Transverse colon (tissue), 3 donors: ENCODE measurements at regions not wholly inside any gene's neighbourhood (a gene's known extent, or its start where the extent isn't known, plus 50 kb on each side); places are given as distances from the start of the nearest gene placed in this dataset.

Experiments
- CTCF ChIP-seq, 5 experiments: fragments of 200-600 bp in 3 of 5; fragments of 450-650 bp in 2 of 5; sonication (generic) in 3 of 5; IDR thresholded peaks; 1 replicate in 2 of 5; 2 replicates in 3 of 5; pipeline ENCODE4 v1.5.1; 2016 to 2017; ENCODE audit warnings: antibody characterized with exemption in 5 of 5, inconsistent platforms in 3 of 5, mild to moderate bottlenecking in 2 of 5, moderate library complexity in 1 of 5
- EP300 ChIP-seq: sonication (generic); formaldehyde crosslinking; IDR thresholded peaks from one replicate; pipeline ENCODE4 v1.6.1; 2017; ENCODE audit warnings: antibody characterized with exemption, low read depth
- POLR2A ChIP-seq: fragments of 450-650 bp; IDR thresholded peaks from one replicate; pipeline ENCODE4 v1.6.1; 2016; ENCODE audit warnings: antibody characterized with exemption, mild to moderate bottlenecking, moderate library complexity

- no peak for TF ChIP-seq POLR2A
- TF ChIP-seq EP300: no peak
- no peak for TF ChIP-seq CTCF (IDR thresholded peaks at IDR 0.05)
Measured at GRCh38 chr12:127539226-127539858, 727.6 kb upstream of the TMEM132C start.
